H1 (cell line): ENCODE measurements at regions not wholly inside any gene's neighbourhood (a gene's known extent, or its start where the extent isn't known, plus 50 kb on each side); places are given as distances from the start of the nearest gene placed in this dataset.

Source experiments
- CTCF ChIA-PET: fragments of 300-600 bp; sonication (Branson Sonifier 250); formaldehyde crosslinking; loops from one replicate; lab custom pipeline; 2021; ENCODE audit not compliant: partially characterized antibody; lab: Charles Lee
- POLR2A ChIA-PET: fragments of 300-600 bp; sonication (Branson Sonifier 250); formaldehyde crosslinking; loops from one replicate; lab custom pipeline; 2021; ENCODE audit warnings: inconsistent platforms; ENCODE audit not compliant: partially characterized antibody; lab: Charles Lee
- DNase-seq, 2 experiments: peaks; one replicate each; pipeline versions ENCODE4 v3.0.0 to v3.0.0-alpha.2; 2010 to 2022; ENCODE audit warnings: low spot score in 2 of 2, low read depth in 1 of 2, mixed read lengths in 1 of 2
- FAIRE-seq: peaks from 2 replicates; lab custom pipeline; 2011; peaks lifted over from hg19 to GRCh38; lab: Jason Lieb, UNC
- H2AFZ ChIP-seq: 2 replicates; pipeline ENCODE4 v1.8.1; 2012; ENCODE audit warnings: low read length, inconsistent platforms
- H2AK5ac ChIP-seq: 2 replicates; pipeline ENCODE4 v1.6.1; 2013; ENCODE audit warnings: low read depth, low read length
- H2BK120ac ChIP-seq: replicated peaks from 2 replicates; pipeline ENCODE3; 2013; ENCODE audit warnings: low read depth, low read length, inconsistent platforms
- H2BK12ac ChIP-seq: 2 replicates; pipeline ENCODE4 v1.6.1; 2013; ENCODE audit warnings: low read depth, low read length
- H2BK15ac ChIP-seq: 2 replicates; pipeline ENCODE4 v1.6.1; 2013; ENCODE audit warnings: low read length
- H2BK20ac ChIP-seq: 2 replicates; pipeline ENCODE4 v1.6.1; 2013; ENCODE audit warnings: low read length
- H2BK5ac ChIP-seq: 2 replicates; pipeline ENCODE4 v1.6.1; 2013; ENCODE audit warnings: low read depth, low read length
- H3K14ac ChIP-seq: 2 replicates; pipeline ENCODE4 v1.6.1; 2013; ENCODE audit warnings: inconsistent platforms; ENCODE audit not compliant: insufficient read length
- H3K18ac ChIP-seq: 2 replicates; pipeline ENCODE4 v1.6.1; 2013; ENCODE audit warnings: low read length; ENCODE audit errors: extremely low read depth
- H3K23ac ChIP-seq: 2 replicates; pipeline ENCODE4 v1.6.1; 2013; ENCODE audit warnings: inconsistent platforms; ENCODE audit not compliant: insufficient read length
- H3K23me2 ChIP-seq: 2 replicates; pipeline ENCODE4 v1.6.1; 2013; ENCODE audit warnings: low read depth, low read length
- H3K27ac ChIP-seq: 2 replicates; pipeline ENCODE4 v1.6.1; 2011; ENCODE audit warnings: low read depth, low read length, inconsistent platforms
- H3K27me3 ChIP-seq, 4 experiments: replicated peaks in 1 of 4; 1 replicate in 1 of 4; 2 replicates in 3 of 4; pipeline versions ENCODE4 v1.6.1 to v1.8.1; 2011 to 2013; ENCODE audit warnings: low read length in 3 of 4, mild to moderate bottlenecking in 3 of 4, inconsistent platforms in 2 of 4, mixed read lengths in 2 of 4, moderate library complexity in 1 of 4; ENCODE audit not compliant: control insufficient read depth in 3 of 4, insufficient read depth in 3 of 4; ENCODE audit errors: extremely low read depth in 1 of 4
- H3K36me3 ChIP-seq, 4 experiments: 2 replicates each; pipeline versions ENCODE4 v1.6.1 to v1.8.1; 2011 to 2013; ENCODE audit warnings: mild to moderate bottlenecking in 4 of 4, low read length in 3 of 4, moderate library complexity in 2 of 4, control low read depth in 1 of 4, inconsistent platforms in 1 of 4; ENCODE audit not compliant: insufficient read depth in 4 of 4, control insufficient read depth in 2 of 4
- H3K4ac ChIP-seq: replicated peaks from 2 replicates; pipeline ENCODE3; 2013; ENCODE audit warnings: low read length, low read depth, mixed read lengths, inconsistent platforms; ENCODE audit not compliant: insufficient read length
- H3K4me1 ChIP-seq, 4 experiments: replicated peaks in 1 of 4; 1 replicate in 1 of 4; 2 replicates in 3 of 4; pipeline versions ENCODE4 v1.6.1 to v1.8.1; 2011 to 2013; ENCODE audit warnings: low read length in 3 of 4, inconsistent platforms in 2 of 4, mixed read lengths in 1 of 4; ENCODE audit not compliant: insufficient read depth in 4 of 4, control insufficient read depth in 3 of 4
- H3K4me2 ChIP-seq, 2 experiments: 2 replicates each; pipeline versions ENCODE4 v1.6.1 to v1.8.1; 2011 to 2013; ENCODE audit warnings: low read depth in 2 of 2, low read length in 2 of 2, control low read depth in 1 of 2, inconsistent platforms in 1 of 2, mild to moderate bottlenecking in 1 of 2; ENCODE audit not compliant: insufficient read depth in 1 of 2
- H3K4me3 ChIP-seq, 4 experiments: fragments of 200-600, 300-600 bp in 1 of 4; sonication (generic), shearing (Covaris generic), sonication (Bioruptor Twin) in 1 of 4; 2 replicates each; pipeline versions ENCODE4 v1.5.1 to v1.8.1; 2011 to 2016; ENCODE audit warnings: low read length in 4 of 4, low read depth in 3 of 4, control low read depth in 2 of 4, inconsistent platforms in 2 of 4, mild to moderate bottlenecking in 2 of 4, mixed read lengths in 1 of 4, moderate library complexity in 1 of 4; ENCODE audit not compliant: insufficient read depth in 2 of 4; ENCODE audit errors: extremely low read depth in 1 of 4
- H3K56ac ChIP-seq: replicated peaks from 2 replicates; pipeline ENCODE3; 2013; ENCODE audit warnings: low read depth, mild to moderate bottlenecking, mixed read lengths, low read length, inconsistent platforms; ENCODE audit not compliant: insufficient read length
- H3K79me1 ChIP-seq: 2 replicates; pipeline ENCODE4 v1.6.1; 2013; ENCODE audit warnings: low read depth, low read length, control low read depth
- H3K79me2 ChIP-seq, 2 experiments: 2 replicates each; pipeline versions ENCODE4 v1.6.1 to v1.8.1; 2012 to 2013; ENCODE audit warnings: low read length in 2 of 2, mild to moderate bottlenecking in 2 of 2, inconsistent platforms in 1 of 2; ENCODE audit not compliant: insufficient read depth in 2 of 2, control insufficient read depth in 1 of 2
- H3K9ac ChIP-seq, 4 experiments: replicated peaks in 1 of 4; 1 replicate in 1 of 4; 2 replicates in 3 of 4; pipeline versions ENCODE4 v1.6.1 to v1.8.1; 2011 to 2013; ENCODE audit warnings: low read depth in 3 of 4, low read length in 3 of 4, control low read depth in 2 of 4, mild to moderate bottlenecking in 2 of 4, moderate library complexity in 2 of 4, inconsistent platforms in 1 of 4; ENCODE audit errors: extremely low read depth in 1 of 4
- H3K9me3 ChIP-seq, 2 experiments: 2 replicates each; pipeline versions ENCODE4 v1.6.1 to v1.8.1; 2012 to 2013; ENCODE audit warnings: mild to moderate bottlenecking in 2 of 2, moderate library complexity in 2 of 2, control low read depth in 1 of 2, inconsistent platforms in 1 of 2, low read depth in 1 of 2, low read length in 1 of 2, mixed read lengths in 1 of 2; ENCODE audit not compliant: insufficient read depth in 2 of 2
- H4K20me1 ChIP-seq, 2 experiments: replicated peaks in 1 of 2; 2 replicates each; pipeline versions ENCODE3 to v1.8.1; 2011 to 2013; ENCODE audit warnings: inconsistent platforms in 2 of 2, low read length in 2 of 2, mild to moderate bottlenecking in 1 of 2; ENCODE audit not compliant: insufficient read depth in 2 of 2, control insufficient read depth in 1 of 2
- H4K5ac ChIP-seq: 2 replicates; pipeline ENCODE4 v1.6.1; 2013; ENCODE audit warnings: low read length, low read depth, mixed read lengths, inconsistent platforms; ENCODE audit not compliant: insufficient read length
- H4K8ac ChIP-seq: 2 replicates; pipeline ENCODE4 v1.8.0; 2013; ENCODE audit warnings: mild to moderate bottlenecking, moderate library complexity, low read length, inconsistent platforms; ENCODE audit not compliant: insufficient read depth; ENCODE audit errors: extremely low read depth
- H4K91ac ChIP-seq: replicated peaks from 2 replicates; pipeline ENCODE3; 2013; ENCODE audit warnings: low read length, mixed read lengths, inconsistent platforms; ENCODE audit not compliant: insufficient read length
- BACH1 ChIP-seq: IDR thresholded peaks from 2 replicates; pipeline ENCODE4 v1.6.1; 2012; ENCODE audit warnings: low read length, improper control_type of control experiment
- CBX5 ChIP-seq: fragments of 300-800, 300-1000 bp; sonication (generic); IDR thresholded peaks from 2 replicates; pipeline ENCODE4 v1.7.1; 2016; ENCODE audit warnings: antibody characterized with exemption, low read length, low read depth
- CREB1 ChIP-seq: IDR thresholded peaks from 2 replicates; pipeline ENCODE4 v1.6.1; 2012; ENCODE audit warnings: inconsistent platforms
- POLR2A ChIP-seq, 2 experiments: IDR thresholded peaks; 1 replicate in 1 of 2; 2 replicates in 1 of 2; pipeline ENCODE4 v1.6.1; 2011; ENCODE audit warnings: low read depth in 2 of 2, low read length in 2 of 2, mild to moderate bottlenecking in 2 of 2; ENCODE audit errors: control extremely low read depth in 1 of 2
- SP2 ChIP-seq: IDR thresholded peaks from 2 replicates; pipeline ENCODE4 v1.6.1; 2012; ENCODE audit warnings: mild to moderate bottlenecking, low read length, inconsistent platforms
- YY1 ChIP-seq: IDR thresholded peaks from 2 replicates; pipeline ENCODE4 v1.6.1; 2011; ENCODE audit warnings: low read depth, mild to moderate bottlenecking, low read length
- WGBS, 2 experiments: shearing (Covaris generic) in 1 of 2; methylation state at CpG; one replicate each; pipeline versions ENCODE4 v1.1.6 to v1.1.7; 2013 to 2015; ENCODE audit warnings: low lambda C conversion rate in 2 of 2, mixed read lengths in 2 of 2, inconsistent platforms in 1 of 2, low coverage in 1 of 2, missing lambda C conversion rate in 1 of 2; ENCODE audit not compliant: insufficient replicate concordance in 2 of 2, insufficient coverage in 1 of 2, insufficient read length in 1 of 2; ENCODE audit errors: extremely low coverage in 1 of 2, missing lambda C conversion rate in 1 of 2; 5-methylcytosine and 5-hydroxymethylcytosine counted together

- Histone ChIP-seq H4K5ac (no peak overlapping the region), H3K27ac (no peak overlapping the region), H4K91ac (no peak overlapping the region), H2AK5ac (no peak overlapping the region), H2BK120ac (no peak overlapping the region), H2BK20ac (no peak overlapping the region), H3K4ac (no peak overlapping the region), H3K18ac (no peak overlapping the region), H3K23me2 (no peaks in the 10 kb centered on the region), H3K14ac (no peak overlapping the region), H3K27me3 (no peaks in the 10 kb centered on the region), H3K4me2 (no peak overlapping the region), H2AFZ (no peak overlapping the region), H3K9ac (no peak overlapping the region), H2BK12ac (no peak overlapping the region), H3K79me2 (no peaks in the 10 kb centered on the region), H3K36me3 (no peaks in the 10 kb centered on the region), H3K56ac (no peak overlapping the region), H2BK15ac (no peak overlapping the region), H3K4me1 (peaks cover 0 to 3% (median 3%) of the 10 kb centered on the region in 4 experiments; a peak in 3 of 7 replicates), H2BK5ac (no peak overlapping the region), H3K4me3 (no peak overlapping the region), H3K23ac (no peak overlapping the region), H4K20me1 (no peaks in the 10 kb centered on the region), H3K9me3 (no peaks in the 10 kb centered on the region), H3K79me1 (no peaks in the 10 kb centered on the region), H4K8ac (no peak overlapping the region)
- FAIRE-seq (no peak), DNase-seq (no peak)
- ChIA-PET POLR2A (no interaction called here), CTCF (interaction anchor here (0.6 to 2.4 kb wide), 49 partner anchors 10 to 1036 kb away, joined by 3 to 31 read pairs (median 4); no protein-coding TSS in a partner anchor)
- 83% methylated on average over 2 of the region's 2 CpGs; no CpG with 5 or more reads in 1 of the 2 experiments for WGBS, 2 experiments
- TF ChIP-seq CREB1 (no peak), POLR2A (IDR thresholded peaks at IDR 0.05; ENCODE audit: control extremely low read depth in 1 of 2, low read depth in 2 of 2, low read length in 2 of 2) (no peak), BACH1 (no peak), SP2 (no peak), YY1 (no peak), CBX5 (no peak)
Observed at GRCh38 chr5:158074597-158074991, 215.6 kb upstream of the CLINT1 start.
